ENCODE measurements at regions not wholly inside any gene's neighbourhood (a gene's known extent, or its start where the extent isn't known, plus 50 kb on each side); places are given as distances from the start of the nearest gene placed in this dataset.

DNA sequence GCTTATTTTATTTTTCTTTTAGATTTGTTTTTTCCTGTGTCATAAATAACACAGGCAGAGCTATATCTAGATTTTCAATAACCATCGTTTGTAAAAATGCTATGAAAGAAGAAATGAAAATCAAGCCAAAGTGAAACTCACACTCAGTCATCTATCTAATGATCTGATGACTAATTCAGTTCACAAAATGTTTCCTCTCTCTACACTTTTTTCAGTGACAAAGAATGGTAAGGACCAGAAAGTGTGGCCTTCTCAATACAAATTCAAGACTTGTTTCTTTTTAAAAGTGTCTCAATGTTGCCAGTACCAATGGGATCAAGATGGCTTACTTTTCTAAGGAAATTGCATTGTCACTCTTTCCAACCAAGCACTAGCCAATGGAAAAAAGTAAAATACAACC, 282.8 kb upstream of the PKN2 start (continued):
- TF ChIP-seq JUND (IDR thresholded peaks at IDR 0.05; ENCODE audit: low read depth, low read length) (peak; percentile 40; the same call in 1 of the 2 replicates), RAD51 (IDR thresholded peaks at IDR 0.05) (no peak), SMAD5 (IDR thresholded peaks at IDR 0.05; ENCODE audit: low read depth) (no peak), RAD21 (IDR thresholded peaks at IDR 0.05; ENCODE audit: insufficient read depth, low read depth, low read length) (no peak), IKZF1 (conservative IDR thresholded peaks at IDR 0.05) (no peak), POLR2AphosphoS2 (IDR thresholded peaks at IDR 0.05; ENCODE audit: low read depth, low read length) (no peak), EZH2 (IDR thresholded peaks at IDR 0.05; ENCODE audit: borderline replicate concordance, control insufficient read depth, low read depth, low read length) (no peak), ATF7 (IDR thresholded peaks at IDR 0.05; ENCODE audit: low read depth) (0 out of 2 replicates have a peak, but pooled peaks have one; percentile 55), IRF4 (IDR thresholded peaks at IDR 0.05; ENCODE audit: low read depth, low read length) (0 out of 2 replicates have a peak, but pooled peaks have one; percentile 14), SMAD1 (IDR thresholded peaks at IDR 0.05; ENCODE audit: low read depth, partially characterized antibody) (no peak), SP1 (IDR thresholded peaks at IDR 0.05; ENCODE audit: low read depth, low read length) (no peak), MYB (IDR thresholded peaks at IDR 0.05; ENCODE audit: borderline replicate concordance, low read depth, low read length) (no peak), YY1 (IDR thresholded peaks at IDR 0.05; ENCODE audit: low read depth, low read length) (no peak), ZNF24 (IDR thresholded peaks at IDR 0.05) (peak; percentile 92), HDAC6 (IDR thresholded peaks at IDR 0.05; ENCODE audit: unreplicated experiment) (no peak)
- TF ChIP-seq, protein P1, sequence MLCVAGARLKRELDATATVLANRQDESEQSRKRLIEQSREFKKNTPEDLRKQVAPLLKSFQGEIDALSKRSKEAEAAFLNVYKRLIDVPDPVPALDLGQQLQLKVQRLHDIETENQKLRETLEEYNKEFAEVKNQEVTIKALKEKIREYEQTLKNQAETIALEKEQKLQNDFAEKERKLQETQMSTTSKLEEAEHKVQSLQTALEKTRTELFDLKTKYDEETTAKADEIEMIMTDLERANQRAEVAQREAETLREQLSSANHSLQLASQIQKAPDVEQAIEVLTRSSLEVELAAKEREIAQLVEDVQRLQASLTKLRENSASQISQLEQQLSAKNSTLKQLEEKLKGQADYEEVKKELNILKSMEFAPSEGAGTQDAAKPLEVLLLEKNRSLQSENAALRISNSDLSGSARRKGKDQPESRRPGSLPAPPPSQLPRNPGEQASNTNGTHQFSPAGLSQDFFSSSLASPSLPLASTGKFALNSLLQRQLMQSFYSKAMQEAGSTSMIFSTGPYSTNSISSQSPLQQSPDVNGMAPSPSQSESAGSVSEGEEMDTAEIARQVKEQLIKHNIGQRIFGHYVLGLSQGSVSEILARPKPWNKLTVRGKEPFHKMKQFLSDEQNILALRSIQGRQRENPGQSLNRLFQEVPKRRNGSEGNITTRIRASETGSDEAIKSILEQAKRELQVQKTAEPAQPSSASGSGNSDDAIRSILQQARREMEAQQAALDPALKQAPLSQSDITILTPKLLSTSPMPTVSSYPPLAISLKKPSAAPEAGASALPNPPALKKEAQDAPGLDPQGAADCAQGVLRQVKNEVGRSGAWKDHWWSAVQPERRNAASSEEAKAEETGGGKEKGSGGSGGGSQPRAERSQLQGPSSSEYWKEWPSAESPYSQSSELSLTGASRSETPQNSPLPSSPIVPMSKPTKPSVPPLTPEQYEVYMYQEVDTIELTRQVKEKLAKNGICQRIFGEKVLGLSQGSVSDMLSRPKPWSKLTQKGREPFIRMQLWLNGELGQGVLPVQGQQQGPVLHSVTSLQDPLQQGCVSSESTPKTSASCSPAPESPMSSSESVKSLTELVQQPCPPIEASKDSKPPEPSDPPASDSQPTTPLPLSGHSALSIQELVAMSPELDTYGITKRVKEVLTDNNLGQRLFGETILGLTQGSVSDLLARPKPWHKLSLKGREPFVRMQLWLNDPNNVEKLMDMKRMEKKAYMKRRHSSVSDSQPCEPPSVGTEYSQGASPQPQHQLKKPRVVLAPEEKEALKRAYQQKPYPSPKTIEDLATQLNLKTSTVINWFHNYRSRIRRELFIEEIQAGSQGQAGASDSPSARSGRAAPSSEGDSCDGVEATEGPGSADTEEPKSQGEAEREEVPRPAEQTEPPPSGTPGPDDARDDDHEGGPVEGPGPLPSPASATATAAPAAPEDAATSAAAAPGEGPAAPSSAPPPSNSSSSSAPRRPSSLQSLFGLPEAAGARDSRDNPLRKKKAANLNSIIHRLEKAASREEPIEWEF (IDR thresholded peaks at IDR 0.05; ENCODE audit: insufficient replicate concordance, low read depth, low read length), result no peak

Measured in GM12878 (cell line).